ENCODE measurements at regions not wholly inside any gene's neighbourhood (a gene's known extent, or its start where the extent isn't known, plus 50 kb on each side); places are given as distances from the start of the nearest gene placed in this dataset.
"Not testable (repeated sequence)": the region's sequence is repeated elsewhere in the genome, so short reads cannot be mapped to it uniquely, and the experiment has no call there.

- no peak for DNase-seq (ENCODE audit: extremely low spot score)
- CTCF ChIA-PET, result no interaction called here
- no peak for TF ChIP-seq PKNOX1 (IDR thresholded peaks at IDR 0.05)
- no peak for TF ChIP-seq FOXM1 (IDR thresholded peaks at IDR 0.05; ENCODE audit: borderline replicate concordance)
- no peak for TF ChIP-seq NFRKB (IDR thresholded peaks at IDR 0.05)
- TF ChIP-seq FOXK2 (IDR thresholded peaks at IDR 0.05), result no peak
- TF ChIP-seq LEF1 (IDR thresholded peaks at IDR 0.05; ENCODE audit: borderline replicate concordance), result no peak
- no peak for TF ChIP-seq ARNT (IDR thresholded peaks at IDR 0.05)
- no peak for TF ChIP-seq ZNF384 (IDR thresholded peaks at IDR 0.05)
- no peak for TF ChIP-seq HDGF (IDR thresholded peaks at IDR 0.05; ENCODE audit: borderline replicate concordance)
- no peak for TF ChIP-seq BHLHE40 (IDR thresholded peaks at IDR 0.05; ENCODE audit: borderline replicate concordance)
- TF ChIP-seq SP1 (IDR thresholded peaks at IDR 0.05), result no peak
- TF ChIP-seq CTBP1 (IDR thresholded peaks at IDR 0.05; ENCODE audit: borderline replicate concordance), result no peak
- no peak for TF ChIP-seq TARDBP (IDR thresholded peaks at IDR 0.05)
- POLR2A ChIA-PET, result no interaction called here
These were observed 384.9 kb downstream of the CENPW start for GRCh38 chr6:126724821-126725220.

- CTCF ChIA-PET; POLR2A ChIA-PET; DNase-seq (ENCODE audit: extremely low spot score): not testable (repeated sequence)
These were observed 386.5 kb downstream of the CENPW start for GRCh38 chr6:126726454-126726853.

- ChIA-PET POLR2A (no interaction called here), CTCF (no interaction called here)
- no peak for DNase-seq (ENCODE audit: extremely low spot score)
- no peak for TF ChIP-seq HDGF (IDR thresholded peaks at IDR 0.05; ENCODE audit: borderline replicate concordance)
These were observed 380.3 kb upstream of the RSPO3 start for GRCh38 chr6:126738146-126738545.

- no peak for DNase-seq (ENCODE audit: extremely low spot score)
- ChIA-PET CTCF (no interaction called here), POLR2A (no interaction called here)
- TF ChIP-seq FOXM1 (IDR thresholded peaks at IDR 0.05; ENCODE audit: borderline replicate concordance) (no peak), SP1 (IDR thresholded peaks at IDR 0.05) (no peak), HDGF (IDR thresholded peaks at IDR 0.05; ENCODE audit: borderline replicate concordance) (no peak), TARDBP (IDR thresholded peaks at IDR 0.05) (no peak), SUZ12 (IDR thresholded peaks at IDR 0.05) (no peak), BHLHE40 (IDR thresholded peaks at IDR 0.05; ENCODE audit: borderline replicate concordance) (no peak), ZNF384 (IDR thresholded peaks at IDR 0.05) (no peak), CTBP1 (IDR thresholded peaks at IDR 0.05; ENCODE audit: borderline replicate concordance) (no peak), ELF4 (IDR thresholded peaks at IDR 0.05) (no peak), ARNT (IDR thresholded peaks at IDR 0.05) (no peak), FOXK2 (IDR thresholded peaks at IDR 0.05) (no peak), NFRKB (IDR thresholded peaks at IDR 0.05) (no peak), FOXA1 (IDR thresholded peaks at IDR 0.05) (no peak), L3MBTL2 (conservative IDR thresholded peaks at IDR 0.05) (no peak), LEF1 (IDR thresholded peaks at IDR 0.05; ENCODE audit: borderline replicate concordance) (no peak), PKNOX1 (IDR thresholded peaks at IDR 0.05) (no peak)
These were observed 379.8 kb upstream of the RSPO3 start for GRCh38 chr6:126738641-126739040.

- ChIA-PET POLR2A (no interaction called here), CTCF (no interaction called here)
- no peak for TF ChIP-seq FOXK2 (IDR thresholded peaks at IDR 0.05)
- no peak for TF ChIP-seq SP1 (IDR thresholded peaks at IDR 0.05)
- no peak for TF ChIP-seq CTBP1 (IDR thresholded peaks at IDR 0.05; ENCODE audit: borderline replicate concordance)
- no peak for TF ChIP-seq BHLHE40 (IDR thresholded peaks at IDR 0.05; ENCODE audit: borderline replicate concordance)
- no peak for TF ChIP-seq PKNOX1 (IDR thresholded peaks at IDR 0.05)
- no peak for TF ChIP-seq ELF4 (IDR thresholded peaks at IDR 0.05)
- TF ChIP-seq LEF1 (IDR thresholded peaks at IDR 0.05; ENCODE audit: borderline replicate concordance), result no peak
- TF ChIP-seq NFRKB (IDR thresholded peaks at IDR 0.05), result no peak
- no peak for DNase-seq (ENCODE audit: extremely low spot score)
These were observed 375.4 kb upstream of the RSPO3 start for GRCh38 chr6:126743076-126743475.

- TF ChIP-seq NFRKB (IDR thresholded peaks at IDR 0.05) (no peak), FOXA1 (IDR thresholded peaks at IDR 0.05) (no peak), ELF4 (IDR thresholded peaks at IDR 0.05) (no peak), HDGF (IDR thresholded peaks at IDR 0.05; ENCODE audit: borderline replicate concordance) (no peak), LEF1 (IDR thresholded peaks at IDR 0.05; ENCODE audit: borderline replicate concordance) (no peak), TARDBP (IDR thresholded peaks at IDR 0.05) (no peak), L3MBTL2 (conservative IDR thresholded peaks at IDR 0.05) (no peak), ARNT (IDR thresholded peaks at IDR 0.05) (no peak), PKNOX1 (IDR thresholded peaks at IDR 0.05) (no peak), CTBP1 (IDR thresholded peaks at IDR 0.05; ENCODE audit: borderline replicate concordance) (no peak), SP1 (IDR thresholded peaks at IDR 0.05) (no peak), ZNF384 (IDR thresholded peaks at IDR 0.05) (no peak), FOXK2 (IDR thresholded peaks at IDR 0.05) (no peak), SUZ12 (IDR thresholded peaks at IDR 0.05) (no peak), BHLHE40 (IDR thresholded peaks at IDR 0.05; ENCODE audit: borderline replicate concordance) (no peak), FOXM1 (IDR thresholded peaks at IDR 0.05; ENCODE audit: borderline replicate concordance) (no peak)
- DNase-seq (ENCODE audit: extremely low spot score), result no peak
- ChIA-PET POLR2A (no interaction called here), CTCF (no interaction called here)
These were observed 370.5 kb upstream of the RSPO3 start for GRCh38 chr6:126747728-126748540.

All from HEK293T (cell line).